Endothelial cell of umbilical vein (primary cell): ENCODE measurements at regions not wholly inside any gene's neighbourhood (a gene's known extent, or its start where the extent isn't known, plus 50 kb on each side); places are given as distances from the start of the nearest gene placed in this dataset.

Source experiments
- BruUV-seq: library from RNA; stranded (reverse); fragments of 400-500 nt; replicated peaks from 2 replicates; lab custom pipeline; 2021; lab: Mats Ljungman, UMichigan
- CTCF ChIA-PET: fragments of 300-600, 350-600 bp; sonication (Branson Sonifier 250); formaldehyde crosslinking; loops from one replicate; lab custom pipeline; 2021; ENCODE audit warnings: antibody characterized with exemption, inconsistent platforms; lab: Charles Lee
- POLR2A ChIA-PET: fragments of 300-600, 350-600 bp; sonication (Branson Sonifier 250); formaldehyde crosslinking; loops from one replicate; lab custom pipeline; 2021; ENCODE audit warnings: antibody characterized with exemption, inconsistent platforms; lab: Charles Lee
- DNase-seq: peaks from one replicate; pipeline ENCODE4 v3.0.0-alpha.2; 2011; ENCODE audit warnings: low read depth, low spot score
- FAIRE-seq: peaks from 2 replicates; lab custom pipeline; 2011; peaks lifted over from hg19 to GRCh38; lab: Jason Lieb, UNC
- H2AFZ ChIP-seq: 2 replicates; pipeline ENCODE4 v1.6.0; 2012; ENCODE audit warnings: low read depth, low read length, control low read depth, inconsistent platforms
- H3K27ac ChIP-seq: 2 replicates; pipeline ENCODE4 v1.5.1; 2011; ENCODE audit warnings: low read depth, mild to moderate bottlenecking, control low read depth, low read length, moderate library complexity; ENCODE audit not compliant: insufficient read depth
- H3K27me3 ChIP-seq, 2 experiments: 2 replicates each; pipeline versions ENCODE4 v1.6.0 to v1.6.1; 2011; ENCODE audit warnings: low read length in 2 of 2, mixed read lengths in 1 of 2; ENCODE audit not compliant: control insufficient read depth in 2 of 2, insufficient read depth in 2 of 2
- H3K36me3 ChIP-seq, 2 experiments: 2 replicates in 1 of 2; 3 replicates in 1 of 2; pipeline ENCODE4 v1.5.1; 2011; ENCODE audit warnings: low read length in 2 of 2, mild to moderate bottlenecking in 1 of 2, moderate library complexity in 1 of 2; ENCODE audit not compliant: control insufficient read depth in 2 of 2, insufficient read depth in 2 of 2; ENCODE audit errors: extremely low read depth in 1 of 2
- H3K4me1 ChIP-seq: 3 replicates; pipeline ENCODE4 v1.5.1; 2011; ENCODE audit warnings: mild to moderate bottlenecking, low read length; ENCODE audit not compliant: control insufficient read depth, insufficient read depth; ENCODE audit errors: extremely low read depth
- H3K4me2 ChIP-seq: 2 replicates; pipeline ENCODE4 v1.6.1; 2011; ENCODE audit warnings: low read length, control low read depth, mixed read lengths; ENCODE audit not compliant: insufficient read depth
- H3K4me3 ChIP-seq, 3 experiments: fragments of 200-600 bp in 1 of 3; sonication (generic), shearing (Covaris generic) in 1 of 3; replicated peaks in 1 of 3; 2 replicates each; pipeline ENCODE4 v1.5.1; 2011 to 2016; ENCODE audit warnings: control low read depth in 3 of 3, low read length in 3 of 3, mild to moderate bottlenecking in 2 of 3, inconsistent platforms in 1 of 3, low read depth in 1 of 3, moderate library complexity in 1 of 3; ENCODE audit not compliant: insufficient read depth in 1 of 3
- H3K79me2 ChIP-seq: 2 replicates; pipeline ENCODE4 v1.6.0; 2012; ENCODE audit warnings: low read length, inconsistent platforms; ENCODE audit not compliant: control insufficient read depth, insufficient read depth
- H3K9ac ChIP-seq: replicated peaks from 2 replicates; pipeline ENCODE3; 2011; ENCODE audit warnings: low read length, control low read depth; ENCODE audit not compliant: insufficient read depth; ENCODE audit errors: extremely low read depth
- H3K9me1 ChIP-seq: replicated peaks from 3 replicates; pipeline ENCODE4 v1.6.0; 2011; ENCODE audit warnings: mild to moderate bottlenecking, low read length; ENCODE audit not compliant: control insufficient read depth, insufficient read depth; ENCODE audit errors: extremely low read depth
- H3K9me3 ChIP-seq: replicated peaks from 2 replicates; pipeline ENCODE4 v1.5.1; 2012; ENCODE audit warnings: low read length, inconsistent platforms; ENCODE audit not compliant: control insufficient read depth, insufficient read depth
- H4K20me1 ChIP-seq: replicated peaks from 2 replicates; pipeline ENCODE3; 2011; ENCODE audit warnings: mild to moderate bottlenecking, low read length; ENCODE audit not compliant: control insufficient read depth, insufficient read depth; ENCODE audit errors: extremely low read depth
- CTCF ChIP-seq, 2 donors: IDR thresholded peaks; 1 replicate in 1 of 2; 2 replicates in 1 of 2; pipeline ENCODE4 v1.5.1; 2011; ENCODE audit warnings: low read length in 2 of 2, mild to moderate bottlenecking in 2 of 2, moderate library complexity in 2 of 2, control low read depth in 1 of 2, inconsistent platforms in 1 of 2, low read depth in 1 of 2; ENCODE audit not compliant: insufficient read depth in 1 of 2; ENCODE audit errors: extremely low read depth in 1 of 2
- EZH2 ChIP-seq: IDR thresholded peaks from 2 replicates; pipeline ENCODE4 v1.6.1; 2012; ENCODE audit warnings: borderline replicate concordance, low read depth, mild to moderate bottlenecking, moderate library complexity, low read length, inconsistent platforms; ENCODE audit not compliant: severe bottlenecking
- FOS ChIP-seq: IDR thresholded peaks from 2 replicates; pipeline ENCODE4 v1.6.1; 2011; ENCODE audit warnings: mild to moderate bottlenecking, low read length, moderate library complexity, borderline replicate concordance; ENCODE audit not compliant: insufficient read depth
- GATA2 ChIP-seq: IDR thresholded peaks from 2 replicates; pipeline ENCODE4 v1.7.0; 2011; ENCODE audit warnings: low read depth, mild to moderate bottlenecking, moderate library complexity, mixed read lengths, low read length; ENCODE audit not compliant: insufficient read length, insufficient read depth
- JUN ChIP-seq: IDR thresholded peaks from 2 replicates; pipeline ENCODE4 v1.6.1; 2011; ENCODE audit warnings: borderline replicate concordance, low read depth; ENCODE audit not compliant: insufficient read length, insufficient read depth
- MAX ChIP-seq: IDR thresholded peaks from 2 replicates; pipeline ENCODE4 v1.6.1; 2011; ENCODE audit not compliant: insufficient read depth, insufficient read length
- MYC ChIP-seq: IDR thresholded peaks from one replicate; pipeline ENCODE4 v1.6.1; 2011; ENCODE audit warnings: mild to moderate bottlenecking, low read depth, low read length
- POLR2A ChIP-seq: IDR thresholded peaks from 2 replicates; pipeline ENCODE4 v1.6.1; 2012; ENCODE audit warnings: low read depth, mild to moderate bottlenecking, control low read depth, low read length
- POLR2AphosphoS5 ChIP-seq: IDR thresholded peaks from 2 replicates; pipeline ENCODE4 v1.6.1; 2012; ENCODE audit warnings: low read depth, mild to moderate bottlenecking, control low read depth, low read length, moderate library complexity; ENCODE audit not compliant: insufficient read depth
- dilution Hi-C: fragments of 300-500 bp; cut with MboI; formaldehyde crosslinking; loops from one replicate; pipeline ENCODE4 v1.15.0; 2019; ENCODE audit warnings: low sequenced_read_pairs; ENCODE audit not compliant: extremely low pct_ligation_motif_present
- intact Hi-C: fragments of 100-400 bp; cut with micrococcal nuclease; formaldehyde crosslinking; loops from one replicate; pipeline ENCODE4 v1.10.0; 2022

- no peak for FAIRE-seq
- CTCF ChIA-PET = no interaction called here
- H2AFZ ChIP-seq = no peak overlapping the region
- POLR2A ChIA-PET = no interaction called here
- no peak overlapping the region for H3K4me2 ChIP-seq
- H3K27me3 ChIP-seq = no peaks in the 10 kb centered on the region
- H3K36me3 ChIP-seq = no peaks in the 10 kb centered on the region
- no peak overlapping the region for H3K27ac ChIP-seq
- no peaks in the 10 kb centered on the region for H3K9me3 ChIP-seq
- dilution Hi-C loops (no loop called here), intact Hi-C loops (no loop called here)
- H3K9ac ChIP-seq = no peak overlapping the region
- DNase-seq = no peak
- H3K79me2 ChIP-seq = no peaks in the 10 kb centered on the region
- H3K4me3 ChIP-seq = no peak overlapping the region
- BruUV-seq = no TSS peak
- H3K9me1 ChIP-seq = no peaks in the 10 kb centered on the region
- TF ChIP-seq JUN (no peak), POLR2A (no peak), EZH2 (no peak), GATA2 (no peak), POLR2AphosphoS5 (no peak), MAX (no peak), CTCF (IDR thresholded peaks at IDR 0.05; ENCODE audit: extremely low read depth in 1 of 2, insufficient read depth in 1 of 2, low read depth in 1 of 2, low read length in 2 of 2) (no peak), MYC (no peak), FOS (no peak)
- no peaks in the 10 kb centered on the region for H4K20me1 ChIP-seq
- H3K4me1 ChIP-seq = no peaks in the 10 kb centered on the region
Measured at GRCh38 chr5:1701216-1701864, 98.3 kb downstream of the MRPL36 start.
